ENCODE measurements at regions not wholly inside any gene's neighbourhood (a gene's known extent, or its start where the extent isn't known, plus 50 kb on each side); places are given as distances from the start of the nearest gene placed in this dataset.
"Not testable (repeated sequence)": the region's sequence is repeated elsewhere in the genome, so short reads cannot be mapped to it uniquely, and the experiment has no call there.

GRCh38 chr3:181189556-181189955 is 200.0 kb upstream of the DNAJC19 start:
- H3K27me3 ChIP-seq (ENCODE audit: control insufficient read depth, insufficient read depth, low read length) = no peaks in the 10 kb centered on the region
- FAIRE-seq = no peak
- no peak overlapping the region for H3K27ac ChIP-seq (ENCODE audit: low read depth in 2 of 2, low read length in 2 of 2)
- intact Hi-C loops (cut with DNase I) = no loop called here
- H3K9me3 ChIP-seq (ENCODE audit: control insufficient read depth in 2 of 3, insufficient read depth in 1 of 3, low read length in 3 of 3) = no peaks in the 10 kb centered on the region
- H3K4me1 ChIP-seq (ENCODE audit: control insufficient read depth in 2 of 3, insufficient read depth in 2 of 3, low read depth in 1 of 3, low read length in 3 of 3) = no peaks in the 10 kb centered on the region
- DNase-seq = no peak
- no peak for TF ChIP-seq CTCF (IDR thresholded peaks at IDR 0.05; ENCODE audit: borderline replicate concordance, extremely low read depth, insufficient read depth)
- H3K4me3 ChIP-seq (ENCODE audit: low read length in 3 of 3) = no peak overlapping the region
- H3K9ac ChIP-seq (ENCODE audit: low read length in 3 of 3) = no peak overlapping the region
- H3K36me3 ChIP-seq (ENCODE audit: control insufficient read depth in 2 of 3, insufficient read depth in 3 of 3, low read length in 3 of 3) = no peaks in the 10 kb centered on the region

GRCh38 chr3:181183764-181184163 is 194.2 kb upstream of the DNAJC19 start:
- FAIRE-seq (no peak), DNase-seq (no peak)
- Histone ChIP-seq H3K36me3 (ENCODE audit: control insufficient read depth in 2 of 3, insufficient read depth in 3 of 3, low read length in 3 of 3) (no peaks in the 10 kb centered on the region), H3K27ac (ENCODE audit: low read depth in 2 of 2, low read length in 2 of 2) (no peak overlapping the region), H3K4me3 (ENCODE audit: low read length in 3 of 3) (no peak overlapping the region), H3K9me3 (ENCODE audit: control insufficient read depth in 2 of 3, insufficient read depth in 1 of 3, low read length in 3 of 3) (no peaks in the 10 kb centered on the region), H3K27me3 (ENCODE audit: control insufficient read depth, insufficient read depth, low read length) (no peaks in the 10 kb centered on the region), H3K9ac (ENCODE audit: low read length in 3 of 3) (no peak overlapping the region), H3K4me1 (ENCODE audit: control insufficient read depth in 2 of 3, insufficient read depth in 2 of 3, low read depth in 1 of 3, low read length in 3 of 3) (no peaks in the 10 kb centered on the region)
- intact Hi-C loops (cut with DNase I) = no loop called here
- no peak for TF ChIP-seq CTCF (IDR thresholded peaks at IDR 0.05; ENCODE audit: borderline replicate concordance, extremely low read depth, insufficient read depth)

GRCh38 chr3:181183057-181183456 is 193.5 kb upstream of the DNAJC19 start:
- H3K27ac ChIP-seq (ENCODE audit: low read depth in 2 of 2, low read length in 2 of 2); FAIRE-seq; H3K27me3 ChIP-seq (ENCODE audit: control insufficient read depth, insufficient read depth, low read length); H3K4me1 ChIP-seq (ENCODE audit: control insufficient read depth in 2 of 3, insufficient read depth in 2 of 3, low read depth in 1 of 3, low read length in 3 of 3); H3K4me3 ChIP-seq (ENCODE audit: low read length in 3 of 3); DNase-seq; H3K9ac ChIP-seq (ENCODE audit: low read length in 3 of 3); H3K36me3 ChIP-seq (ENCODE audit: control insufficient read depth in 2 of 3, insufficient read depth in 3 of 3, low read length in 3 of 3); intact Hi-C loops (cut with DNase I); H3K9me3 ChIP-seq (ENCODE audit: control insufficient read depth in 2 of 3, insufficient read depth in 1 of 3, low read length in 3 of 3): not testable (repeated sequence)

GRCh38 chr3:181178991-181179390 is 189.5 kb upstream of the DNAJC19 start:
- no peaks in the 10 kb centered on the region for H3K36me3 ChIP-seq (ENCODE audit: control insufficient read depth in 2 of 3, insufficient read depth in 3 of 3, low read length in 3 of 3)
- no peak for TF ChIP-seq CTCF (IDR thresholded peaks at IDR 0.05; ENCODE audit: borderline replicate concordance, extremely low read depth, insufficient read depth)
- H3K9ac ChIP-seq (ENCODE audit: low read length in 3 of 3) = no peak overlapping the region
- no peak for DNase-seq
- H3K27me3 ChIP-seq (ENCODE audit: control insufficient read depth, insufficient read depth, low read length) = no peaks in the 10 kb centered on the region
- intact Hi-C loops (cut with DNase I) = no loop called here
- no peaks in the 10 kb centered on the region for H3K4me1 ChIP-seq (ENCODE audit: control insufficient read depth in 2 of 3, insufficient read depth in 2 of 3, low read depth in 1 of 3, low read length in 3 of 3)
- no peak overlapping the region for H3K4me3 ChIP-seq (ENCODE audit: low read length in 3 of 3)
- FAIRE-seq = no peak
- H3K27ac ChIP-seq (ENCODE audit: low read depth in 2 of 2, low read length in 2 of 2) = no peak overlapping the region
- H3K9me3 ChIP-seq (ENCODE audit: control insufficient read depth in 2 of 3, insufficient read depth in 1 of 3, low read length in 3 of 3) = no peaks in the 10 kb centered on the region

Measured in kidney (tissue), 13 donors.